T-helper 1 cell treated with Interleukin-12 subunit alpha and Interleukin-12 subunit beta and Interleukin-4 antibody, amounts not matched to agents 30 μg/mL and 1 μg/mL, for 36 hours (primary cell): ENCODE measurements at regions not wholly inside any gene's neighbourhood (a gene's known extent, or its start where the extent isn't known, plus 50 kb on each side); places are given as distances from the start of the nearest gene placed in this dataset.
A peak's percentile ranks its signal among the peaks of the same experiment; 100 is the strongest.
"Not testable (repeated sequence)": the region's sequence is repeated elsewhere in the genome, so short reads cannot be mapped to it uniquely, and the experiment has no call there.

Experiments
- H3K27ac Mint-ChIP-seq: one replicate; pipeline ENCODE4 v1.8.0; 2021; ENCODE audit warnings: mild to moderate bottlenecking, mixed read lengths
- H3K27me3 Mint-ChIP-seq: one replicate; pipeline ENCODE4 v1.8.0; 2021; ENCODE audit warnings: low read depth, mixed read lengths
- H3K36me3 Mint-ChIP-seq: one replicate; pipeline ENCODE4 v1.8.0; 2021; ENCODE audit warnings: low read depth, mixed read lengths
- H3K4me1 Mint-ChIP-seq: one replicate; pipeline ENCODE4 v1.8.0; 2021; ENCODE audit warnings: low read depth, mixed read lengths
- H3K4me3 Mint-ChIP-seq: one replicate; pipeline ENCODE4 v1.8.0; 2021; ENCODE audit warnings: mild to moderate bottlenecking, moderate library complexity, mixed read lengths
- H3K9me3 Mint-ChIP-seq: one replicate; pipeline ENCODE4 v1.8.0; 2021; ENCODE audit warnings: mixed read lengths

DNA sequence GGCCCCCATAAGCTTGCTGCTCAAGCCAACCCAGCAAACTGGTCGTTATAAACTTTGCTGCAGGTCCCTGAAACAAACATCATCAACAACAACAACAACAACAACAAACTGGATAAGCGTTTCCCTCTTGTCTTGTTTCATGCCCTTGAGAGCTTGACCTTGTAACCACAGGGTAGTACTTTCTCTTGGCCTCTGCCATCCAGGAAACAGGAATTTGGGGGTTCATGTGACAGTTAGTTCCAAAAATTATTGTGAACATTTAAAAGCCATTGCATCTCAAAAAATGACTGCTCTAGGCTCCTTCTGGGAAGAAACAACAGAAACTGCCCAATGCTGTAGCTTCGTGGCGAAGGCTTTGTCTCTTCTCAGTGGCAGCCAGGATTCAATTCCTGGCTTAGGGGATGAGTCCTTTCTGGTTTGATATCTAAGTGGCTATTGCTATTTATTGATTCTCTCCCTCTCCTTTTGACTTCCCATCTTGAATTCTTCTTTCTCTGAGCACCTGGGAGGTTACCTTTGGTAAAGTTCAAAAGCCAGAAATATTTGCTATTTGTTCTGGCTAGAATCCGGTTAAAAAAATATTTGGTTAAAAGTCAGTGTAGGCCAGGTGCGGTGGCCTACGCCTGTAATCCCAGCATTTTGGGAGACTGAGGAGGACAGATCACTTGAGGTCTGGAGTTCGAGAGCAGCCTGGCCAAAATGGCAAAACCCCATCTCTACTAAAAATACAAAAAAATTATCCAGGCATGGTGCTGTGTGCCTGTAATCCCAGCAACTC is 52.0 kb upstream of the CPM start:
- Mint-ChIP-seq H3K4me3 (no peak overlapping the region), H3K36me3 (peaks cover 1% of the 10 kb centered on the region), H3K4me1 (no peaks in the 10 kb centered on the region), H3K27me3 (no peaks in the 10 kb centered on the region), H3K9me3 (peaks cover 32% of the 10 kb centered on the region), H3K27ac (no peak overlapping the region)

DNA sequence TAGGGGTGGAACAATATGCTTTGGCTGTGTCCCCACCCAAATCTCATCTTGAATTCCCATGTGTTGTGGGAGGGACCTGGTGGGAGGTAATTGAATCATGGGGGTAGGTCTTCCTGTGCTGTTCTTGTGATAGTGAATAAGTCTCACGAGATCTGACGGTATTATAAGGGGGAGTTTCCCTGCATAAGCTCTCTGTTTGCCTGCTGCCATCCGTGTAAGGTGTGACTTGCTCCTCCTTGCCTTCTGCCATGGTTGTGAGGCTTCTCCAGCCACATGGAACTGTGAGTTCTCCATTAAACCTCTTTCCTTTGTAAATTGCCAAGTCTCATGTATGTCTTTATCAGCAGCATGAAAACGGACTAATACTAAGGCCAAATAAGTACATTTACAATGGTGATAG is 64.6 kb upstream of the CPM start:
- H3K36me3 Mint-ChIP-seq, H3K27me3 Mint-ChIP-seq, H3K4me1 Mint-ChIP-seq, H3K4me3 Mint-ChIP-seq, H3K27ac Mint-ChIP-seq: not testable (repeated sequence)
- H3K9me3 Mint-ChIP-seq: peaks cover 36% of the 10 kb centered on the region

DNA sequence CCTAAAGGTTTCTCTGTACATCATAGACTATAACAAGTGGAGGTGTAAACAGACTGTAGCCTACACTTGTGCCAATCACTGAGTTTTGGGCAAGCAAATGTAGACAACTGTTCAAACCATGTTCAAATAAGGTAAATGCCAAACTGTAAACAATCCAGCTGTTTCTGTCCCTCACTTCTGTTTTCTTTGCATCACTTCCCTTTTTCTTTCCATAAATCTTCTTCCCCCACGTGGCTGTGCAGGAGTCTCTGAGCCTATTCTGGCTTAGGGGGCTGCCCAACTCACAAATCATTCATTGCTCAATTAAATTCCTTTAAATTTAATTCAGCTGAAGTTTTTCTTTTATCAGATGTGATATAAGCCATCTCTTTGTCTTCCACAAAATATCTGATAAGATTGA is 65.1 kb upstream of the CPM start:
- Mint-ChIP-seq H3K4me3 (no peak overlapping the region), H3K27me3 (no peaks in the 10 kb centered on the region), H3K4me1 (no peaks in the 10 kb centered on the region), H3K9me3 (peaks cover 36% of the 10 kb centered on the region), H3K27ac (no peak overlapping the region), H3K36me3 (peaks cover 3% of the 10 kb centered on the region)

DNA sequence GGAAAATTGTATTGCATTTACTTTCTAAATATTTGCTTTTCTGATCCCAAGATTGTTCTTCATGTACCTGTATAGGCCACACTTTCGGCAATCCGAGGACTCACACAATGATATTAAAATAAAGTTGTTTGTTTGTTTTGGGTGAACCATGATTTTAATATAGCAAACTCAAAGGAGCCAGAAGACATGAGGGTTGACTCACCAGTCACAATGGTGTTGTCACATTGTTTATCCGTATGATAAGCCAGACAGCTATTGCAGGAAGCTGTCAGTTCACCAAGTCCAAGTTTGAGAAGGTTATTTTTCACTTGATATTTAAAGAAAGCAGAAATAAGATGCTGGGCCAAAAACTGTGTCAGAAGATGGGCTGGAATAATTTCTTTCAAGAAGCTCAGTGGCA is 67.1 kb upstream of the CPM start:
- H3K9me3 Mint-ChIP-seq: peaks cover 29% of the 10 kb centered on the region
- H3K4me3 Mint-ChIP-seq: no peak overlapping the region
- peaks cover 3% of the 10 kb centered on the region for H3K36me3 Mint-ChIP-seq
- H3K27ac Mint-ChIP-seq: no peak overlapping the region
- H3K4me1 Mint-ChIP-seq: no peaks in the 10 kb centered on the region
- H3K27me3 Mint-ChIP-seq: no peaks in the 10 kb centered on the region

DNA sequence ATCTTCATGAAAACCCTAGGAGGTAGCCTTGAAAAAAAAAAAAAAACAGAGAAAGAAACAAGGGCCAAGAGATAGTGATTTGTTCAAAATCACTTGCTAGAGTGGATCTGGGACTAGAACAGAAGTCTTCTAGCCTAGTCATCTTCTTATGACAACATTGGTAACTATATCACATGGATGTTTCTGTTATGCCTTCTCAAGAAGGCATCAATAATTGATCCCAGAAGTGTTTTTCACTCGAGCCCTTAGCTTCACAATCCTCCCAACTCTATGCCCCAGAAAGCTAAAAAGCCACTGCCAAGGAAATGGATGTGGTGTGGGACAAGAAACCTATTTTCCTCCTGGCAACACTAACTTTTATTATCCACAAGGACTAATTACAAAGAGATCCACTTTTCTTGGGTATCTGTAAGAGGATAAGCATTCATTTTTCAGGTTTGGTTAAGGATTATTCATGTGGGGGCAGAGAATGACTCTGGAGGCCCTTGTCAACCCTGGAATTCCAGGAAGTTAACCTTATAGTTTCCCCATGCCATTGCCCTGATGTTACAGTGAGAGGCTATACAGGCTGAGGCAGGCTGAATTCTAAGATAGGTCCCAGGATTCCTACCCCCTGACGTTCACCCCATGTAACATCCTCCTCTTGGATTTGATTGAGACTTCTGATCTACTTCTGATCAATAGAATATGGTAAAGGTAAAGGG is 67.7 kb upstream of the CPM start:
- peaks cover 3% of the 10 kb centered on the region for H3K36me3 Mint-ChIP-seq
- H3K27ac Mint-ChIP-seq: no peak overlapping the region
- H3K4me3 Mint-ChIP-seq: no peak overlapping the region
- peaks cover 29% of the 10 kb centered on the region for H3K9me3 Mint-ChIP-seq
- no peaks in the 10 kb centered on the region for H3K4me1 Mint-ChIP-seq
- H3K27me3 Mint-ChIP-seq: no peaks in the 10 kb centered on the region

DNA sequence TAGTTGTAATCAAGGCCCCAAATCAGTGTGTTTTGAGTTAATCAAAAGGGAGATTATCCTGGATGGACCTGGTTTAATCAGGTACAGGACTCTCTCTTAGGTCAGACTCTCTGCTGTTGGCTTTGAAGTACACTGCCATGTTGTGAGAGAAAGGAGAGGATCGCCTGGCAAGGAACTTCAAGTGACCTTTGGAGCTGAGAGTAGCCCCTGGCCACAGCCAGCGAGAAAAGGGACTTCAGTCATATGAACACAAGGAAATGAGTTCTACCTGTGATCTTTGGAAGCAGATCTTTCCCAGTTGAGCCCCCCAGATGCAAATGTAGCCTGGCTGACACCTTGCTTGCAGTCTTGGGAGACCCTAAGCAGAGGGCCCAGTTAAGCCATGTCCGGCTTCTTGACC is 68.3 kb upstream of the CPM start:
- no peak overlapping the region for H3K27ac Mint-ChIP-seq
- H3K36me3 Mint-ChIP-seq: peaks cover 3% of the 10 kb centered on the region
- H3K4me3 Mint-ChIP-seq: no peak overlapping the region
- no peaks in the 10 kb centered on the region for H3K27me3 Mint-ChIP-seq
- no peaks in the 10 kb centered on the region for H3K4me1 Mint-ChIP-seq
- H3K9me3 Mint-ChIP-seq: peaks cover 29% of the 10 kb centered on the region

DNA sequence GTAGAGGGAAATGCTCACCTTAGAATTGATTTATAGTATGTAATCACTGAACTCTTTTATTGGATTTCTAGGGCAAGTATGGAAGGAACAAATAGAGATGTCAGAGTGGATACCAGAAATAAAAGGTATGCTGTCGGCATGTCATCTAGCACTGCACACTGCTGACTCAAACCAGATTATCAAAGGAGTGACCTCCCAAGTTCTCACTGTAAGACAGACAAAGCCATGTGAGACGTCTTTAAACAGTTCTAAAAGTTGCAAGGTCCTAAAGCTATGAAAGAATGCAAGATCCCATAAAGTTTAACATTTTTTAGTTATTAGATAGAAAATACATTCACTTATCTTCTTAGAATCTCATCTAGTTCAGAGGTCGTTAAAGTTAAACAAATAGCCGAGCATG is 70.0 kb upstream of the CPM start:
- H3K9me3 Mint-ChIP-seq: peaks cover 17% of the 10 kb centered on the region

DNA sequence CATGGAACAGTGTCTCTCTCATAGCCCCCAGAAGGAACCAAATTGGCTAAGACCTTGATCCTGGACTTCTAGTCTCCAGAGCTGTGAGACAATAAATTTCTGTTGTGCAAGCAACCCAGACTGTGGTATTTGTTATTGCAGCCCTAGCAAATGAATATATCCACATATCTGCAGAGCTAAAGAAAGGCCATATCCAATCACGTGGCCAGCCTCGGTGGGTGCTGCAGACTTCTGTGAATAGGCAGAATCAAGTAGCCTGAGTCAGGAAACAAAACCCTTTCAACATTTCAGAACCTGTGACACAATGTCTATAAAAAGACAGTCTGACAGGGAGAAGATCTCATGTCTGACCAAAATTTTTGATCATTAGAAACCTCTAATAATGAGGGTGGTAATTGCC is 71.0 kb upstream of the CPM start:
- Mint-ChIP-seq H3K27ac (no peak overlapping the region), H3K36me3 (no peaks in the 10 kb centered on the region), H3K4me3 (no peak overlapping the region), H3K27me3 (no peaks in the 10 kb centered on the region), H3K4me1 (peaks cover 5% of the 10 kb centered on the region), H3K9me3 (peaks cover 13% of the 10 kb centered on the region)

More for the DNA sequence above, 70.0 kb upstream of the CPM start:
- Mint-ChIP-seq H3K4me3 (no peak overlapping the region), H3K27ac (no peak overlapping the region), H3K36me3 (no peaks in the 10 kb centered on the region), H3K27me3 (no peaks in the 10 kb centered on the region), H3K4me1 (peaks cover 5% of the 10 kb centered on the region)

DNA sequence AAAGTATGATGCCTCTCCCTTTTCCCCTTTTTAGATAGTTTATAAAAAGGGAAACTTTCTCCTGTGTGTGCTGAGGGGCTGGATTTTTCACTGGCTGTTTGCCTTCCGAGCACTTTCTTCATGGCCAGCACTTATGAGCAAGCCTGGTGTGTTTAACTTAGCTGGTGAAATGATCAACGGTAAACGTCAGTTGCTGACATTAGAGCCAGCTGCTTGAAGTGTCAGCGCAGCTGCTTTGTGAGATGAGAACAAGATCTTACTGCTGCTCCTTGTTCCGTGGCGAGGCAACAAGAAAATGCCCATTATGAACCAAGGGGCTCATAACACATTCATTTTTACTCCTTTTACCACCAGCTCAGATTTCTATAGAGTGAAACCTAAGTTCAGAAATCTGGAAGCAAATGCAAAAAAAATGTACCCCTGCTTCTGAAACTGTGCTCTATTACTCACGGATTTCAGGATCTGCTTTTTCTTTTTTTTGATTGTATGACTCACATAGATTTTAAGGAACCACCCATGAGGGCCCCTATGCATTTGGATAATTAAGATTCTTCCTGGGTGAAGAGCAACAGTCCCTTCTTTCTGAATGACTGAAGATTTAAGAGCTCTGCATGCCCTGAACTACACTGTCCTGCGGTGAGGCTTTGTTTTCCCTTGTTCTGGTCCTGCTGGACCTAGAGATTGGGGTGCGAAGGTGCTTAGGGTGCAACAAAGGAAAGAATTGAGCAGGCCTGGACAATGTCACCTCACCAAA is 74.3 kb upstream of the CPM start:
- H3K4me1 Mint-ChIP-seq: peaks cover 5% of the 10 kb centered on the region
- no peaks in the 10 kb centered on the region for H3K27me3 Mint-ChIP-seq
- H3K4me3 Mint-ChIP-seq: no peak overlapping the region
- no peaks in the 10 kb centered on the region for H3K36me3 Mint-ChIP-seq
- peak overlapping the region; percentile 7 for H3K27ac Mint-ChIP-seq
- peaks cover 2% of the 10 kb centered on the region for H3K9me3 Mint-ChIP-seq

DNA sequence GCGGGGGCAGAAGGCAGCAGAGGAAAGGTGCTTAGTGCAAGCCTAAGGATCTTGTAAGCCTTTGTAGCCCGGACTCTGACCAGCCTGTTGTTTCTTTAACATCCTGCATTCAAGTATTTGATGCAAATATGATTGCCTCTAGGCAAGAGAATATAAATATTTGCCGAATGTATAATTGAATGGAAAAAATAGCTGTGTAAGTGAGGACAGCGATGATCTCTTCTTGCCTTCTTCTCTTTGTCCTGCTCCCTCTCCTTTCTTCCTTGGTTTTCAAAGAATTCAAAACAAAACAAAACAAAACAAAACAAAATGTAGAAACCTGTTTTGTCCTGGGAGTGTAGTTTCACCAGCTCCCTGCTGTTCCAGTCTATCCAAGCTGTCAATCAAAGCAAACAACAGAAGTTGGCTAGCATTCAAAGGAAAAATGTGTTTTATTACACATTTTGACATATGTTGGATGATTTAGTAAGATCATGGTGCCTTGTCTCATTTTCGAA is 74.9 kb upstream of the CPM start:
- Mint-ChIP-seq H3K4me1 (peaks cover 5% of the 10 kb centered on the region), H3K27me3 (no peaks in the 10 kb centered on the region), H3K27ac (no peak overlapping the region), H3K9me3 (peaks cover 5% of the 10 kb centered on the region), H3K36me3 (no peaks in the 10 kb centered on the region), H3K4me3 (no peak overlapping the region)

DNA sequence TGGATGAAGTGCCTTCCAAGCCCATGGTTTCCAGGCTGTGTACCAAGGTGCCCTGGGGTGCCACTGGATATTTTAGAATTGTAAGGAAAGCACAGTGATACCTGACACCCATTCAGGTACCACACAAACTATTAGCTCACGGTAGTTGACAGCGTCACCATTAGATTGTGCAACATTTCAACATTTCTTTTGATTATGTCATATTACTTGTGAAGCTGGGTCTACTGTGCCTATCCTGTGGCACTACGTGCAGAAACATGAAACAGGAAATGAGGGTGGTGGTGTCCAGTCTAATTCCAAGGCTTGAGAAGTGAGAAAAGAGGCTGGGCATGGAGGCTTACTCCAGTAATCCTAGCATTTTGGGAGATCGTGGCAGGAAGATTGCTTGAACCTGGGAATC is 75.5 kb upstream of the CPM start:
- H3K4me3 Mint-ChIP-seq: no peak overlapping the region
- H3K9me3 Mint-ChIP-seq: peaks cover 5% of the 10 kb centered on the region
- H3K27me3 Mint-ChIP-seq: no peaks in the 10 kb centered on the region
- no peaks in the 10 kb centered on the region for H3K36me3 Mint-ChIP-seq
- peaks cover 5% of the 10 kb centered on the region for H3K4me1 Mint-ChIP-seq
- H3K27ac Mint-ChIP-seq: no peak overlapping the region

DNA sequence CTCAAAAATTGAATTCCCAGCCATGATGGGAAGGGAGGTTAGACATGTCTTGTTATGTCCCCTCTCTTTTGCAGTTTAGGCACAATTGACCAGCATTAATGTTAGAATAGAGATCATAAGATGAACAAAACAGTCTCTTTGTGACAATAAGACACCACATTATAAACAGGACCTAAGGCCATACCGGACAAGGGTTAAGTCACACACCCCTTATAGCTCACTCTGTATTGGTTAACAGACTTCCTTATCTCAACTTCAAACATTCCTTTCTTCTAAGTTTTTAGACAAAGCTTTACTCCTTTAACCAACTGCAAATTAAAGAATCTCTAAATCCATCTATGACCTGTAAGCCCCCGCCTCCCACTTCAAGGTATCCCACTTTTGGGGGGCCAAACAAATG is 81.1 kb upstream of the CPM start:
- Mint-ChIP-seq H3K9me3 (peaks cover 5% of the 10 kb centered on the region), H3K4me3 (no peak overlapping the region), H3K27me3 (no peaks in the 10 kb centered on the region), H3K36me3 (no peaks in the 10 kb centered on the region), H3K4me1 (no peaks in the 10 kb centered on the region), H3K27ac (no peak overlapping the region)

DNA sequence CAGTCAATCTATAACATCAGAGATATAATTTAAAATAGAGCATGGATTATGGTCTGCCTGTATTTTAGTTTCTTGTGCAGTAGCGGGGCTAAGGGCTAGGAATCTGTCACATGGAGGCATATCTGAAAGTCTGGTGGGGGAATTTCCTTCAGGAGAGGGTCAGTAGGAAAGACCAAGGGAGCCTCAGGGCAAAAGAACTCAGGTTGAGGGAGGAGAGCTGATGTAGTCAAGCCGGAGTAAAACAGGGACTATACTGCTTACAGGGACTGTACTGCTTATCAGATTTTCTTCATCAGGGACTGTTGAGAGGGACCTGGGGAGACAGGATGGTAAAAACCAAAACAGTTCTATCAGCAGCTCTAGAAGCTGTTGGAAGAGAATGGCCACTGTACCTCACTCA is 82.0 kb upstream of the CPM start:
- H3K9me3 Mint-ChIP-seq: peaks cover 5% of the 10 kb centered on the region
- no peaks in the 10 kb centered on the region for H3K36me3 Mint-ChIP-seq
- H3K27ac Mint-ChIP-seq: no peak overlapping the region
- no peak overlapping the region for H3K4me3 Mint-ChIP-seq
- no peaks in the 10 kb centered on the region for H3K27me3 Mint-ChIP-seq
- no peaks in the 10 kb centered on the region for H3K4me1 Mint-ChIP-seq

DNA sequence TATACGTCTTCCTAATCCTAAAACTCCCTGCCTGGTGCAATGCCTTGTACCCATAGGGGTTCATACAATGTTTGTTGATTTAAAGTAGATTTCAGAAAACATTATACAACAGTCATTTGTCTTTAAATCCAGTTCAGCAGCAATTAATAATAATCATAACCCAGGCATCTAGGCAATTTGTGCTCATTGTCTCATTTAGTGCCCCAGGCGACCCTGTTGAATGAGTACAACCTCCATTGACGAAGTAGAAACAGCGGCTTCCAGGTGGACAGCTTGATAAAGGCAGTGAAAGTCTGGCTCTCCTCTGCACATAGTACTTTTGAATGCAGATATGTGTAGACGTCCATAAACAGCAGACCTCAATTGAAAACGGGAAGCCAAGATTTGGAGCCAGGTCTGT is 82.9 kb upstream of the CPM start:
- peaks cover 5% of the 10 kb centered on the region for H3K9me3 Mint-ChIP-seq
- no peak overlapping the region for H3K4me3 Mint-ChIP-seq
- no peaks in the 10 kb centered on the region for H3K36me3 Mint-ChIP-seq
- H3K4me1 Mint-ChIP-seq: no peaks in the 10 kb centered on the region
- H3K27me3 Mint-ChIP-seq: no peaks in the 10 kb centered on the region
- no peak overlapping the region for H3K27ac Mint-ChIP-seq

DNA sequence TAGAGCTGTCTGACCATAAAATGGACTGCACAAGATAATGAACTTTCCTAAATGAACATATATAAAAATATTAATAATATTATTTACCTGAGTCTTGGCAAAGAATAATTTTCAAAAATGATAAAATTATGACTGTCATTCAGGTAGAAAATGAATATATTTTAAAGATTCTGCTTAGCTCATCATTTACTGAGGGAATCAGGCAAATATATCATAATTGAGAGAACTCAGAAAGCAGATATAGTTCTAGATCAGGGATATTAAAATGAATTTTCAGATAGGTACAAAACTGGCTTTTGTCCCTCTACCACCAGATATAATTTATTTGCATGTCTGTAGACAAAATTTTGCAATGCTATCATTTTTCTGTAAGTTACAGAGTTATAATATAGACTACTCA is 86.1 kb upstream of the CPM start:
- Mint-ChIP-seq H3K27ac (no peak overlapping the region), H3K4me1 (no peaks in the 10 kb centered on the region), H3K4me3 (no peak overlapping the region), H3K9me3 (no peaks in the 10 kb centered on the region), H3K36me3 (no peaks in the 10 kb centered on the region), H3K27me3 (no peaks in the 10 kb centered on the region)
